HL-60 (cell line): ENCODE measurements at regions not wholly inside any gene's neighbourhood (a gene's known extent, or its start where the extent isn't known, plus 50 kb on each side); places are given as distances from the start of the nearest gene placed in this dataset.

Experiments used
- DNase-seq, 2 experiments: peaks; one replicate each; pipeline ENCODE4 v3.0.0-alpha.2; 2010 to 2020; ENCODE audit warnings: low read depth in 1 of 2, low spot score in 1 of 2
- H3K27ac ChIP-seq: fragments of 250-450 bp; sonication (Bioruptor Pico); replicated peaks from 2 replicates; pipeline ENCODE4 v1.5.1; 2020; ENCODE audit warnings: mild to moderate bottlenecking, moderate library complexity
- H3K27me3 ChIP-seq: fragments of 250-450 bp; sonication (Bioruptor Pico); 2 replicates; pipeline ENCODE4 v1.5.1; 2021; ENCODE audit warnings: mild to moderate bottlenecking, moderate library complexity; ENCODE audit not compliant: insufficient read depth, poor library complexity, severe bottlenecking
- H3K4me3 ChIP-seq: replicated peaks from 2 replicates; pipeline ENCODE4 v1.5.1; 2011; ENCODE audit warnings: mild to moderate bottlenecking, control low read depth, low read length; ENCODE audit not compliant: insufficient read depth
- GABPA ChIP-seq: IDR thresholded peaks from 2 replicates; pipeline ENCODE4 v1.6.1; 2012; ENCODE audit warnings: low read depth
- POLR2AphosphoS5 ChIP-seq: IDR thresholded peaks from 2 replicates; pipeline ENCODE4 v1.6.1; 2012; ENCODE audit warnings: low read depth
- SPI1 ChIP-seq: IDR thresholded peaks from 2 replicates; pipeline ENCODE4 v1.6.1; 2012; ENCODE audit warnings: low read depth, mild to moderate bottlenecking, borderline replicate concordance
- TF ChIP-seq, protein P1 (sequence below): IDR thresholded peaks from 2 replicates; pipeline ENCODE4 v1.6.1; 2012; ENCODE audit warnings: low read depth; ENCODE audit not compliant: insufficient replicate concordance
- TF ChIP-seq, protein P2 (sequence below): IDR thresholded peaks from one replicate; pipeline ENCODE4 v1.5.1; 2011; ENCODE audit warnings: low read length, control low read depth, inconsistent platforms; ENCODE audit not compliant: insufficient read depth

DNA sequence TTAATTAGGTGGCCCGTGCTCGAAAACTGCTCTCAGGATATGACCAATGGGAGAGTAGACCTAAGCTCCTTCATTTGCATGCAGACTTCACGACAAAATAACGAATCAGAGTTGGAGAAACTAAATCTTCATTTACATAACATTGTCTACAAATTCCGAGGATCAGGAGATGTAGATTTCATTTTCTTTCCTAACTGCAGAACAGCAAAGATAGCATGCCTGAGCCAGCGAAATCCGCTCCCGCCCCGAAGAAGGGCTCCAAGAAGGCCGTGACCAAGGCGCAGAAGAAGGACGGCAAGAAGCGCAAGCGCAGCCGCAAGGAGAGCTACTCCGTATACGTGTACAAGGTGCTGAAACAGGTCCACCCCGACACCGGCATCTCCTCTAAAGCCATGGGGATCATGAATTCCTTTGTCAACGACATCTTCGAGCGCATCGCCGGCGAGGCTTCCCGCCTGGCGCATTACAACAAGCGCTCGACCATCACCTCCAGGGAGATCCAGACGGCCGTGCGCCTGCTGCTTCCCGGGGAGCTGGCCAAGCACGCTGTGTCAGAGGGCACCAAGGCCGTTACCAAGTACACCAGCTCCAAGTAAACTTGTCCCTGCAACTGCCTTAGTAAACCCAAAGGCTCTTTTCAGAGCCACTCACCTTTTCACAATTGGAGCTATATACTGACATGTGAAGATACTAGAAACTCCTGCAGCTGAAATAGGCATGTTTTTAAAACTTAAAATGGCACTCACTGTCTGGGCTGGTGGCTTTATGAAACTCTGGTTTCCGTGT is 96.5 kb downstream of the HFE start:
- no peaks in the 10 kb centered on the region for H3K27me3 ChIP-seq
- TF ChIP-seq, protein P1, sequence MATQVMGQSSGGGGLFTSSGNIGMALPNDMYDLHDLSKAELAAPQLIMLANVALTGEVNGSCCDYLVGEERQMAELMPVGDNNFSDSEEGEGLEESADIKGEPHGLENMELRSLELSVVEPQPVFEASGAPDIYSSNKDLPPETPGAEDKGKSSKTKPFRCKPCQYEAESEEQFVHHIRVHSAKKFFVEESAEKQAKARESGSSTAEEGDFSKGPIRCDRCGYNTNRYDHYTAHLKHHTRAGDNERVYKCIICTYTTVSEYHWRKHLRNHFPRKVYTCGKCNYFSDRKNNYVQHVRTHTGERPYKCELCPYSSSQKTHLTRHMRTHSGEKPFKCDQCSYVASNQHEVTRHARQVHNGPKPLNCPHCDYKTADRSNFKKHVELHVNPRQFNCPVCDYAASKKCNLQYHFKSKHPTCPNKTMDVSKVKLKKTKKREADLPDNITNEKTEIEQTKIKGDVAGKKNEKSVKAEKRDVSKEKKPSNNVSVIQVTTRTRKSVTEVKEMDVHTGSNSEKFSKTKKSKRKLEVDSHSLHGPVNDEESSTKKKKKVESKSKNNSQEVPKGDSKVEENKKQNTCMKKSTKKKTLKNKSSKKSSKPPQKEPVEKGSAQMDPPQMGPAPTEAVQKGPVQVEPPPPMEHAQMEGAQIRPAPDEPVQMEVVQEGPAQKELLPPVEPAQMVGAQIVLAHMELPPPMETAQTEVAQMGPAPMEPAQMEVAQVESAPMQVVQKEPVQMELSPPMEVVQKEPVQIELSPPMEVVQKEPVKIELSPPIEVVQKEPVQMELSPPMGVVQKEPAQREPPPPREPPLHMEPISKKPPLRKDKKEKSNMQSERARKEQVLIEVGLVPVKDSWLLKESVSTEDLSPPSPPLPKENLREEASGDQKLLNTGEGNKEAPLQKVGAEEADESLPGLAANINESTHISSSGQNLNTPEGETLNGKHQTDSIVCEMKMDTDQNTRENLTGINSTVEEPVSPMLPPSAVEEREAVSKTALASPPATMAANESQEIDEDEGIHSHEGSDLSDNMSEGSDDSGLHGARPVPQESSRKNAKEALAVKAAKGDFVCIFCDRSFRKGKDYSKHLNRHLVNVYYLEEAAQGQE, result no peak
- TF ChIP-seq, protein P2, sequence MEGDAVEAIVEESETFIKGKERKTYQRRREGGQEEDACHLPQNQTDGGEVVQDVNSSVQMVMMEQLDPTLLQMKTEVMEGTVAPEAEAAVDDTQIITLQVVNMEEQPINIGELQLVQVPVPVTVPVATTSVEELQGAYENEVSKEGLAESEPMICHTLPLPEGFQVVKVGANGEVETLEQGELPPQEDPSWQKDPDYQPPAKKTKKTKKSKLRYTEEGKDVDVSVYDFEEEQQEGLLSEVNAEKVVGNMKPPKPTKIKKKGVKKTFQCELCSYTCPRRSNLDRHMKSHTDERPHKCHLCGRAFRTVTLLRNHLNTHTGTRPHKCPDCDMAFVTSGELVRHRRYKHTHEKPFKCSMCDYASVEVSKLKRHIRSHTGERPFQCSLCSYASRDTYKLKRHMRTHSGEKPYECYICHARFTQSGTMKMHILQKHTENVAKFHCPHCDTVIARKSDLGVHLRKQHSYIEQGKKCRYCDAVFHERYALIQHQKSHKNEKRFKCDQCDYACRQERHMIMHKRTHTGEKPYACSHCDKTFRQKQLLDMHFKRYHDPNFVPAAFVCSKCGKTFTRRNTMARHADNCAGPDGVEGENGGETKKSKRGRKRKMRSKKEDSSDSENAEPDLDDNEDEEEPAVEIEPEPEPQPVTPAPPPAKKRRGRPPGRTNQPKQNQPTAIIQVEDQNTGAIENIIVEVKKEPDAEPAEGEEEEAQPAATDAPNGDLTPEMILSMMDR, result no peak
- TF ChIP-seq SPI1 (no peak), GABPA (no peak), POLR2AphosphoS5 (no peak)
- no peak overlapping the region for H3K4me3 ChIP-seq
- peak in 1 of 2 experiments; percentile 32 for DNase-seq
- H3K27ac ChIP-seq, result peak overlapping the region; percentile 37

DNA sequence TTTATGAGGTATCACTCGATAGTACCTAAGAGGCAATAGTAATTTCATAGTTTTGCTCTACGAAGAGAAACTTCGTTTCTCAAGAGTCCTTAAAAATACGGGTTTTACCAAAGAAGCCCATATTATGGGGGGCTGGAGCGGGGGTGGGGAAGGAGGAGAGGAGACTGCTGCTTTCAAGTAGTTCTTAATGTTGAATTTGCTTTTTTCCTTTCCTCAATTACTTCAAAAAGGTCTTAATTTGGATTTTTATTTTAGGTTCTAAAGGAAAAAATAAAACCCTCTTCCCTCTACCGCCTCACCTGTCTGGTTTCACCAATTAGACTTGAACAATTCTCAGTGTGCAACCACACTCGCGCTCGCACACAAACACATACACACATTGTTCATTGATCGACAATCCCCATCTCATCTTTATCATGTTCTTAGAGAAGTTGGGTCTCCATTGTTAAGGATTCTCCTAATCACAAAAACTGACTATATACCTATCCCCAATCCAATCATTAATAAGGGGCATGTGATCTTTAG is 97.2 kb downstream of the HFE start:
- no peak for TF ChIP-seq SPI1
- TF ChIP-seq, protein P2, result no peak
- TF ChIP-seq POLR2AphosphoS5, result no peak
- TF ChIP-seq, protein P1, result no peak
- Histone ChIP-seq H3K27me3 (no peaks in the 10 kb centered on the region), H3K27ac (no peak overlapping the region; the same call in 1 of the 2 replicates), H3K4me3 (no peak overlapping the region)
- no peak for DNase-seq

DNA sequence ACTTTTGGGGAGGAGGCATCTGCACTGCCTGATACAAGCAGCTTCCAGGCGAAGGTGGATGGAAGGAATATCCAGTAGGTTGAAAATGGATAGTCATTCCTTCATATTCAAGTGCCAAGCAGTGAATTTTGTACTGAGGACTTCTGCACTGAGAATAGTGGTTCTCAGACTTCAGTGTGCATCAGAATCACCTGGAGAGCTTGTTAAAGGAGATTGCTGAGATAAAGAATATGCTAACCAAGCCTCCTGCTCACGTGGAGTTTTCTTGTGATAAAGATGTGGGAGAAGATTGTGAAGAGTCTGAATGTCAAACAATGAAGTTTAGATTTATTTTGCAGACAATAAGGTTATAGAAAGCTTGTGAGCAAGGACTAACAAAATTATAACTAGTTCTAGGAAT is 97.8 kb downstream of the HFE start:
- no peak overlapping the region for H3K4me3 ChIP-seq
- TF ChIP-seq, protein P1, result no peak
- no peak for TF ChIP-seq POLR2AphosphoS5
- TF ChIP-seq, protein P2, result no peak
- TF ChIP-seq GABPA, result no peak
- no peak for TF ChIP-seq SPI1
- no peak overlapping the region for H3K27ac ChIP-seq
- H3K27me3 ChIP-seq, result no peaks in the 10 kb centered on the region
- DNase-seq, result no peak
